ENCODE measurements at regions not wholly inside any gene's neighbourhood (a gene's known extent, or its start where the extent isn't known, plus 50 kb on each side); places are given as distances from the start of the nearest gene placed in this dataset.

DNA sequence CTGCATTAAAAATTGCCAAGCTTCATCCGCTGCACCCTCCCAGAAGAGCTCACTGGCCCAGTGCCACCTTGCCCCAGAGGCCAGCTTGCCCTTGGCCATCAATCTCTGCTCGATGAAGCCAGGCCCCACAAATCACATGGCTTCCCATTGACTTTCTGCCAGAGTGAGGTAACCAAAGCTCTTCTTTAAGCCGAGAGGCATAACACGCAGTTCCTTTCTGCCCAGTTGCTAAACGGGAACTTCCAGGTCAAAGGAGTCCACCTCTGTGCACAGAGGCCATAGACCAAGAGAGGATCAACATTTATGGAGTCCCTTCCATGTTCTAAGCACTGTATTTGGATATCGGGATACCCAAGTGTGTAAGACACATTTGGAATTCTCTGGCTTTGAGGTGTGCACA lies 208.8 kb downstream of the KIF4B start:
- FAIRE-seq: peak; percentile 51

- FAIRE-seq: no peak
These were observed 215.6 kb downstream of the KIF4B start for GRCh38 chr5:155229135-155229534.

GRCh38 chr5:155239803-155240202 lies 226.2 kb downstream of the KIF4B start:
- no peak for FAIRE-seq

- no peak for FAIRE-seq
These were observed 237.0 kb downstream of the KIF4B start for GRCh38 chr5:155250596-155250995.

DNA sequence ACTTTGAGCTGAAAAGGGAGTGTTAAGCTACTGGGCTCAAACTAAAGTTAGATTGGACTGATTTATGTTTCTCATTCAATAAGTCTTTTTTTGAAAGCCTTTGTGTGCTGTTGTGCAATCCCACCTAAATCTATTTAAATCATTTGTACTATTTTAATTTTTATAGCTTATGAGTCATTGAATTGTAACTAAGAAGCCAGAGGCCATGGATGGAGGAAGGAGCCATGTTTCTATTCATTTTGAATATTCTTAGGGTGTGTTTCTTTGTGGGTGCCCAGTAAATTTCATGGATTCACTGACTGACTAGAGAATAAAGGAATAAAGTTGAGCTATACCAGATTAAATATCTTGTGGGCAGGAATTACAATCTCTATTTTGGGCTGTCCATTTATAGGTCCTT lies 238.5 kb downstream of the KIF4B start:
- no peak for FAIRE-seq

- no peak for FAIRE-seq
These were observed 239.2 kb downstream of the KIF4B start for GRCh38 chr5:155252717-155253116.

DNA sequence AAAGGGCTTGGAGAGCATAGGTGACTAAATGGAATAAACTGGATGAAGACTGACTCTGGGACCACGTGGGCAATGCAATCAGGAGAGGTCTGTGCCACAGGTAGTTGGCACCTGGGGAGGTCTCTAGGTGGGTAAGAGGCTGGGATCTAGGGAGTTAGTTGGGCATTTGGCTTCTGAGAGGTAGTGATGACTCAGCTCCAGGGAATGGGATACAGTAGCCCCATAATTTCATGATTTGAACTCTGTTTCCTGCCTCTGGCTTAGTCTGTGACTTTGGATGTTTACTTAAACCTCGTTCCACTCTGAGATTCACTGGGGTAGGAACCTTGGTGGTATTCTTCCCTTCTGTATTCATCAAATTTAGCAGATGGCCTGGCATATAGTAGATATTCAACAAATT lies 240.8 kb downstream of the KIF4B start:
- FAIRE-seq: no peak

- no peak for FAIRE-seq
These were observed 244.6 kb downstream of the KIF4B start for GRCh38 chr5:155258161-155258560.

DNA sequence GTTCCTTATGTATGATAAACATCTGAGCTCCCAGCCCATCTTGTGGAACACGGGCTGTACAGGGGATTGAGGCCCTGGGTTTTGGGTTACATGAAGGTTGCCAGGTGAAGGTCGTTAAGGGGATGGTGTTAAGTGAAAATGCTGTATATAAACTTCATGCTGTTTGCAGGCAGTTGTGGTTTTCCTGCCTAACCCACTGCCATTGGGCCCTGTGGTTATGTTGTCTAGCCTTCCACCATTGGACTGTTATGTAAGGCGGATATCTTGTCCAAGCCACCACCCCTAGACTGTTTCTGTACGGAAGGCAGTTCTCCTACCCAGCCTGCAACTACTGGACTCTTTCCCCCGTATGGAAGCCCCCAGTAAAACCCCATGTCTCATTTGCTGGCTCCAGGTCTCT lies 246.1 kb downstream of the KIF4B start:
- FAIRE-seq: no peak

DNA sequence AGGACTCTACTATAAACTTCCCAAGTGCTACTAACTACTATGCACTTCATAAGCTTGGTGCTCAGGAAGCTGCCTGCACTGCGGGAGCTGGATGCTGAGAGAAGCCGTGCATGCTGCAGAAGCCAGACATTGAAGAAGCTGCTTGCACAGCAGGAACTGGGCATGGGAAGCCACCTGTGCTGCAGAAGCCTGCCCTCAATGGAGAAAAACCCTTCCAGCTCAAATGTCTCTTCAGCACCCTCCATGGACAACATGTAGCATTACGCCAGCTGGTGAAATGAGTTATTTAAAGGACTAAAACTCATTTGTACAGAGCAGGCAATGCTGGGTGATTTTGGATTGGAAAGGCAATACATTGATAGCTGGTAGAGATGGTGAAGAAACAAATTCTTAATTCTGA lies 247.2 kb downstream of the KIF4B start:
- FAIRE-seq: peak; percentile 81

- FAIRE-seq: no peak
These were observed 249.8 kb downstream of the KIF4B start for GRCh38 chr5:155263381-155263780.

DNA sequence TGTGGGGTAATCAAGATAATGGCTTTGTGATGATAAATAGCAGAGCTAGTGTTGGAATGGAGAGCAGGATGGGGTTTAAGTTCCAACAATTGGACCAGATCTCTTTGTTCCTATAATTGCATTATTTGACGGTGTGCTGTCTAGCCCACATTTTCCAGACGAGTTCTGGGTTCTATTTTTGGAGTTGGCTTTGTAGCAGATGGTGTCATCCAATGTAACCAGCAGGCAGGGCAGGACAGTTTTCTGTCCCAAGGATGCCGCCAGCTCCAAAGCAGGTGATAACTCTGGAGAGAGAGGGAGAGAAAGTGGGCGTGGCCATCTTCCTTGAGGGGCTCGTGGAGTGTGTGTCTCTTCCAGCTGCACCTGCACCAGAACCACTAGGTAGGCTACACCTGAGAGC lies 251.3 kb downstream of the KIF4B start:
- FAIRE-seq: no peak

DNA sequence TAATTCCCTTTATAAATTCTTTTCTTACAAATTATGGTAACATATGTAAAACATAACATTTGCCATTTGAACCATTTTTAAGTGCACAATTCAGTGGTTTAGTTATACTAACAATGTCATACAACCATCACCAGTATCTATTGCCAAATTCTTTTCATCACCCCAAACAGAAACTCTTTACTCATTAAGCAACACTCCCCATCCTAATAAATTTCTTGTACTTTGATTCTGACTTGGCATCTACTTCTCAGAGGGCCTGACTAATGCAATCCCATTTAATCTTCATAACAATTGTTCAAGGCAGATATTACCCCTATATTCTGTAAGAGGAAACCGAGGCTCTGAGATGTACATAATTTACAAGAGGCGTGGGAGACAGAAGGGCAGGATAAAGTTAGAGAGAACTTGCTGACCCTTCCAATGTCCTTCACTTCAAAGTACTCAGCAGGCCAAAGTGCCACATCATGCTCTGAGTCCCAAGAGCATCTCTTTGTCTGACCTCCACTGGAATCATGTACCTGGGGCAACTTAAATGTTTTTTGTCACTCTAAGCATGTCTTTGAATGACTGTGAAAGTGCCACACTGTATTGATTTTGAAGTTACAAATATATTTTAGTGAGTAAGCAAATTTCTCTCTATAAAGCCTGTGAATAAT lies 255.3 kb downstream of the KIF4B start:
- FAIRE-seq: no peak

DNA sequence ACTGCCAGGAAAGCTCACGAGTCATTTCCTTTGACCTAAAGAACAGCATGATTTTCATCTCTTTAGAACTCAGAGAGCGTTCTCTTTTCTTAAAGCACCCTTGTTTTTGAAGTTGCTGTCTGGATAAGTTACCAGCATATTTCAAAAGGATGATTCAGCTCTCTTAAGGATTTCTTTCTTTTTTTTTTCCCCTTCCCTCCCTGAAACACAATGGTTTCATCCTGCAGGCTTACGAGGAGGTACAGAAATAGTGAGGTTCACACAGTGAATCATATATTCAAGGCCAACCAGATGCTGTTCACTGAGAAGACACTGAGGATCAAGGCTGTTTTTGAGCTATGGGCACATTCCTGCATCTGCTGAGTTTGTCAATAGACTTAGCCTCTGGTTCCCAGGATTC lies 257.2 kb downstream of the KIF4B start:
- FAIRE-seq: no peak

GRCh38 chr5:155274484-155274883 lies 260.9 kb downstream of the KIF4B start:
- no peak for FAIRE-seq

DNA sequence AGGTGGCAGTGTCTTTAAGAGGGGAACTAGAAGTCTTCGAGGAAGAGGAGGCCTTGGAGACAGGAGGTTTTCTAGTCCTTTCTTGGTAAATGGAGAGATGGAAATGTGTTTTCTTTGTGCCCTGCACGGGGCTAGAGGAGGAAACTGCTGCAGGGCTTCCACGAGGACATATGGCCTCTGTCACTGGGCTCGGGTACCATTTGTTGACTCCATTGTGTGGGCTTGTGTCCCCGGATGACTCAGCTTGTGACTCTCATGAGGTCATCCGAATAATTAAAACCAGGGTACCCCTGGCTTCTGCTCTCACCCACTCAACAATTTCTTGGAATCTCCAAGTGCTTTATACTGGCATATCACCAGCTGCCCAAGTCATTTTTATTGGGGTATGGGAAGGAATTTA lies 261.7 kb downstream of the KIF4B start:
- no peak for FAIRE-seq

DNA sequence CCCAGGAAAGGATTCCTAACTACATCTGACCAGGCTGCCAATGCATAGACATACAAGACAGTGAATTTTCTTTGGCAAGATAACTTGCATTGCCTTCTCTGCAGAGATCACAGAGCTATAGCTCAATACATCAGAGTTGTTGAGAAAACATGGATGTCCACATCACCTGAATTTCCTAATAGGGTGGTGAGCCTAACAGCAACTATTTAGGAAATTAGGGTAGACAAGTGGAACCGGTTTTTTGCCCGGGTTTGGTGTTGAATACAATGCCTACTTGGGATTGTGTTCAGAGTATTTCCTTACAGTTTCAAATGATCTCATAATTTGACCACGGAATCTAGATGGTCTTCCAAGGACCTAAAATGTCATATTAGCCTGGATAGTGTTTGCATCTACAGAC lies 262.7 kb downstream of the KIF4B start:
- no peak for FAIRE-seq

DNA sequence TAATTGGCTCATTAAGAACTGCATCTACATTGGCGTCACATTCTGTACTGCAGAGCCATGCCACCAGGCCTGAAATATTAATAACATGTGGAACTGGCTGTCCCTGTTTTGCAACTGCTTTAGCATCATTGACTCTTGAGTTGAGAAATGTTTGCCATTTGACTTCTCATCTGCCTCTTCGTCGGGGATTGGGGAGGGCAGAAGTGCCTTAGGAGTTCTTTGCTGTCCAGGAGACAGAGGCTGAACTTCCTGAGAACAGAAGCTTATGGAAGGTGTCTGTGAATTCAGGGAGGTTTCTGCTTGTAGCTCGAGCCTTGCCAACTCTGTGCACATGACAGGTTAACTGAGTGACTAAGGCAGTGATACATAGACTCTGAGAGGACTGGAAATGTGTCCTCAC lies 265.0 kb downstream of the KIF4B start:
- FAIRE-seq: no peak

DNA sequence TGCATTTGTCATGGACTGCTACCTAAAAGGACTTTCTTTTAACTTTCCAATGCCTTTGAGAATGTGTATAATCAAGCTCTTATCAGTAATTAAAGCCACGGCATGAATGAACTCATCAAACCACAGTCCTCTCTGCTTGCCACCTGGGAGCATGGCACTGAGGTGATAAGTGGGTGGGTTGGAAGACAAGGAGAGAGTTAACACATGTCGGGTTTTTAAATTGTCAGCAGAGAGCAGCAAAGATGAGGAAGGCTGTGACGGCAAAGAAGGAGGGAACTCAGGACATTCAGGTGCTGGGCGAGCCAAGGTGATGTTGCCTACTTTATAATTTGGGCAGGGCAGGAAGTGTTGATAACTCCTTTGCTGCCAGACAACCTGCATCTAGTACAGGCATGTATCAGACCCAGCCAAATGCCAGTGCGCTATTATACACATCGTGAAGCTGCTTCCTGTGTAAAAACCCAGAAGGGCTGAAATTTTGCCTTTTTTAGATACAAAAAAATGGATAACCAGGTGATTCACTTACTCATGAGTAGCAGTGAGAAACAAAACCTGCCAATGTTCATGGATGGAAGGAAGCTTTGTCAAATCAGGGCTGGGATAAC lies 269.1 kb downstream of the KIF4B start:
- FAIRE-seq: no peak

GRCh38 chr5:155285706-155286105 lies 272.2 kb downstream of the KIF4B start:
- FAIRE-seq: no peak

DNA sequence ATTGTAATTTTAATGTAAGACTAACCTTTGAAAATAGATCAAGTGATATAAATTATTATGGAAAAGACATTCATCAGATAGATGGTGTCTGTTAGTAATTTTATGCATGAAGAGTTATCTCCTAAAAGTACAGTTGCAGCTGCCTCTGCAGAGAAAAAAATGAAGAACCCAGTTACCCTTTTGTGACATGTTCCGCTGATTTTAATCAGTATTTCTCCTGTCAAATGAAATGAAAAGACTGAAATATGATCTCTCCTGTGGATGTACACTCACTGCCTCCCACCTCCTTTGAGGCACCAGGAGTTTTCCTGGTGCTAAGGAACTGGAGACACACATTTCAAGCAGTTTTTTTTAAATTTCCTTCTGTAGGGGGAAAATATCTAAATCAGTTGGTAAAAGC lies 277.4 kb downstream of the KIF4B start:
- no peak for FAIRE-seq

DNA sequence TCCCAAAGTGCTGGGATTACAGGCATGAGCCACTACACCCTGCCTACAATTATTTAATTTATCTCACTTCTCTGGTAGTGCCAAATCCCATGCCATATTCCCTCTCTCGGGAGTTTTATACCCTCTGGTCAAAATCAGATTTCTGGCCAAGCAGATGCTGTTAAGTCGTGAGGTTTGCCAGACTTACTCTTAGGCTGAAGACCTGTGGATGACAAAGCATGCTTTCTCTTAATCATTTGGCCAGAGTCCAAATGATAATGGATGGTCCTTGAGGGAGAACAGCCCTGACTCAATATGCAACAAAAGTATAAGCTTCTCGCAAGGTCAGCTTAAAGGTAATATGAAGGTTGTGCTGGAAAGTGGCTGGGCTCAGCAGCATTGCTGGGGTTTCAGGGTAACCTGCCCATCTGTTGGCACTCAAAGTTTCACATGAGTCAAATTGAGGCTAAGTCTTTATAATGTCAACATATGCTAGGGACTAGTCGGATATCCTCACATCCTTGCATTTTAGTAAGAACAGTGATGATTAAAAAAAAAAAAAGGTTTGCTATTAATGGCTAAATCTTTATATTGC lies 280.1 kb downstream of the KIF4B start:
- FAIRE-seq: no peak

- FAIRE-seq: no peak
These were observed 281.6 kb downstream of the KIF4B start for GRCh38 chr5:155295111-155295510.

- no peak for FAIRE-seq
These were observed 285.9 kb downstream of the KIF4B start for GRCh38 chr5:155299386-155300005.

Measured in islet of Langerhans (tissue), 1 donor.